Nucleus accumbens (tissue), 56 donors: ENCODE measurements at regions not wholly inside any gene's neighbourhood (a gene's known extent, or its start where the extent isn't known, plus 50 kb on each side); places are given as distances from the start of the nearest gene placed in this dataset.

Source experiments
- DNase-seq, 56 donors: peaks; one replicate each; lab custom pipeline; 2025; lab: John Stamatoyannopoulos, UW

- DNase-seq = peak in 7 of 56 donors; percentile 5 to 21 (median 7)
Observed at GRCh38 chr4:26161030-26161824, 159.6 kb upstream of the RBPJ start.

- no peak for DNase-seq
Observed at GRCh38 chr4:26162101-26162500, 158.7 kb upstream of the RBPJ start.

- no peak for DNase-seq
Observed at GRCh38 chr4:26163425-26164362, 157.1 kb upstream of the RBPJ start.

- no peak for DNase-seq
Observed at GRCh38 chr4:26171501-26171900, 149.3 kb upstream of the RBPJ start.

GRCh38 chr4:26171941-26172340 lies 148.9 kb upstream of the RBPJ start:
- peak in 9 of 56 donors; percentile 3 to 22 (median 11) for DNase-seq

GRCh38 chr4:26173619-26174018 lies 147.2 kb upstream of the RBPJ start:
- no peak for DNase-seq

- no peak for DNase-seq
Observed at GRCh38 chr4:26174027-26174426, 146.8 kb upstream of the RBPJ start.

GRCh38 chr4:26175006-26175786 lies 145.6 kb upstream of the RBPJ start:
- no peak for DNase-seq

- no peak for DNase-seq
Observed at GRCh38 chr4:26175905-26176470, 144.8 kb upstream of the RBPJ start.

- DNase-seq = no peak
Observed at GRCh38 chr4:26176598-26177149, 144.1 kb upstream of the RBPJ start.

GRCh38 chr4:26178854-26179253 lies 142.0 kb upstream of the RBPJ start:
- no peak for DNase-seq

- DNase-seq = no peak
Observed at GRCh38 chr4:26179316-26179760, 141.5 kb upstream of the RBPJ start.

- no peak for DNase-seq
Observed at GRCh38 chr4:26181616-26182015, 139.2 kb upstream of the RBPJ start.

- no peak for DNase-seq
Observed at GRCh38 chr4:26183017-26183416, 137.8 kb upstream of the RBPJ start.

GRCh38 chr4:26185436-26185835 lies 135.4 kb upstream of the RBPJ start:
- DNase-seq = no peak

GRCh38 chr4:26191353-26191752 lies 129.5 kb upstream of the RBPJ start:
- DNase-seq = no peak

- peak in 16 of 56 donors; percentile 3 to 38 (median 16) for DNase-seq
Observed at GRCh38 chr4:26192899-26193869, 127.6 kb upstream of the RBPJ start.

- no peak for DNase-seq
Observed at GRCh38 chr4:26194764-26195163, 126.0 kb upstream of the RBPJ start.

GRCh38 chr4:26196567-26196966 lies 124.2 kb upstream of the RBPJ start:
- DNase-seq = no peak
